ENCODE measurements at regions not wholly inside any gene's neighbourhood (a gene's known extent, or its start where the extent isn't known, plus 50 kb on each side); places are given as distances from the start of the nearest gene placed in this dataset.
A peak's percentile ranks its signal among the peaks of the same experiment; 100 is the strongest.

DNA sequence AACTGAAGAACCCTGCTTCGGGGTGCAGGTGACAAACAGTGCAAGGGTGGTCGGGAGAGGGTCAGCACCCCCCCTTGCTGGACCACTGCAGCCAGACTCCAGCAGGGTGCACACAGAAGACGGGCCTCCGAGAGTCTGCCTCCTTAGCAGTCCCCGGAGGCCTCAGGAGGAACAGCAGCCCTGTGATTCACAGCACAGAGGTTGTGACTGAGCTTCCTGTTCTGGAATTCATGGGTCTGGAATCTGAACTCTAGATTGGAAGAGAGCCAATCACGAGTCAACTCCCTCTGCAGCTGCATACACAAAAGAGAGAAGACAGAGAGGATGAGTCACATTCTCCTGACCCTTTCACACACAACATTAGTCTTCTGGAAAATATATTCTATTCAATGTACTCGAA, 249.0 kb upstream of the OPRM1 start:
- H3K27me3 ChIP-seq (ENCODE audit: control insufficient read depth in 1 of 2, insufficient read depth in 2 of 2, low read length in 2 of 2): no peaks in the 10 kb centered on the region
- no peak overlapping the region for H2AFZ ChIP-seq (ENCODE audit: low read length)
- intact Hi-C loops (cut with micrococcal nuclease; ENCODE audit: unreplicated experiment): no loop called here
- no peak overlapping the region for H3K9ac ChIP-seq (ENCODE audit: insufficient read depth, low read depth, low read length)
- ChIA-PET POLR2A (no interaction called here), CTCF (ENCODE audit: low intra/inter-chr PET ratio, low total read pairs) (no interaction called here)
- in situ Hi-C loops (cut with HindIII; ENCODE audit: extremely low pct_ligation_motif_present, low pct_unique_long_range_greater_than_20kb): no loop called here
- BruUV-seq (replicated peaks): no TSS peak
- H4K20me1 ChIP-seq (ENCODE audit: insufficient read depth, low read length): no peaks in the 10 kb centered on the region
- no peak overlapping the region for H3K4me3 ChIP-seq (replicated peaks in 1 of 3; ENCODE audit: insufficient read depth in 1 of 3, low read depth in 2 of 3, low read length in 3 of 3)
- no peak overlapping the region for H3K27ac ChIP-seq (ENCODE audit: extremely low read length, insufficient read depth, low read length)
- ATAC-seq (peak; percentile 80), FAIRE-seq (no peak), DNase-seq (ENCODE audit: low spot score) (peak; percentile 49)
- H3K4me2 ChIP-seq (ENCODE audit: low read depth, low read length): no peak overlapping the region
- peaks cover 7% of the 10 kb centered on the region for H3K4me1 ChIP-seq (ENCODE audit: insufficient read depth, low read length)
- no peaks in the 10 kb centered on the region for H3K79me2 ChIP-seq (ENCODE audit: insufficient read depth, low read length)
- H3K9me3 ChIP-seq (ENCODE audit: low read length): no peaks in the 10 kb centered on the region
- no peaks in the 10 kb centered on the region for H3K36me3 ChIP-seq (replicated peaks in 1 of 2; ENCODE audit: control insufficient read depth in 1 of 2, insufficient read depth in 2 of 2, low read length in 2 of 2)
- TF ChIP-seq ZSCAN31 (CRISPR knock-in tag; IDR thresholded peaks at IDR 0.05; ENCODE audit: low read depth) (no peak), NR2F2 (IDR thresholded peaks at IDR 0.05; ENCODE audit: borderline replicate concordance, low read depth) (no peak), FOSL2 (CRISPR knock-in tag; IDR thresholded peaks at IDR 0.05) (peak; percentile 65), BHLHE40 (IDR thresholded peaks at IDR 0.05; ENCODE audit: low read length) (peak; percentile 51; the same call in 1 of the 2 replicates)
- TF ChIP-seq, protein P1, sequence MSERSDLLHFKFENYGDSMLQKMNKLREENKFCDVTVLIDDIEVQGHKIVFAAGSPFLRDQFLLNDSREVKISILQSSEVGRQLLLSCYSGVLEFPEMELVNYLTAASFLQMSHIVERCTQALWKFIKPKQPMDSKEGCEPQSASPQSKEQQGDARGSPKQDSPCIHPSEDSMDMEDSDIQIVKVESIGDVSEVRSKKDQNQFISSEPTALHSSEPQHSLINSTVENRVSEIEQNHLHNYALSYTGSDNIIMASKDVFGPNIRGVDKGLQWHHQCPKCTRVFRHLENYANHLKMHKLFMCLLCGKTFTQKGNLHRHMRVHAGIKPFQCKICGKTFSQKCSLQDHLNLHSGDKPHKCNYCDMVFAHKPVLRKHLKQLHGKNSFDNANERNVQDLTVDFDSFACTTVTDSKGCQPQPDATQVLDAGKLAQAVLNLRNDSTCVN (CRISPR knock-in tag; IDR thresholded peaks at IDR 0.05; ENCODE audit: borderline replicate concordance): peak; percentile 100
- 32% methylated on average over 7 of the region's 7 CpGs for WGBS (ENCODE audit: low lambda C conversion rate)

- in situ Hi-C loops (cut with HindIII; ENCODE audit: extremely low pct_ligation_motif_present, low pct_unique_long_range_greater_than_20kb): no loop called here
- DNase-seq (ENCODE audit: low spot score) (peak; percentile 31), ATAC-seq (peak; percentile 87), FAIRE-seq (no peak)
- Histone ChIP-seq H2AFZ (ENCODE audit: low read length) (no peak overlapping the region), H3K79me2 (ENCODE audit: insufficient read depth, low read length) (no peaks in the 10 kb centered on the region), H3K9ac (ENCODE audit: insufficient read depth, low read depth, low read length) (no peak overlapping the region), H3K27ac (ENCODE audit: extremely low read length, insufficient read depth, low read length) (no peak overlapping the region), H3K9me3 (ENCODE audit: low read length) (no peaks in the 10 kb centered on the region), H3K4me3 (replicated peaks in 1 of 3; ENCODE audit: insufficient read depth in 1 of 3, low read depth in 2 of 3, low read length in 3 of 3) (no peak overlapping the region), H3K36me3 (replicated peaks in 1 of 2; ENCODE audit: control insufficient read depth in 1 of 2, insufficient read depth in 2 of 2, low read length in 2 of 2) (no peaks in the 10 kb centered on the region), H4K20me1 (ENCODE audit: insufficient read depth, low read length) (no peaks in the 10 kb centered on the region), H3K27me3 (ENCODE audit: control insufficient read depth in 1 of 2, insufficient read depth in 2 of 2, low read length in 2 of 2) (no peaks in the 10 kb centered on the region), H3K4me1 (ENCODE audit: insufficient read depth, low read length) (peaks cover 7% of the 10 kb centered on the region), H3K4me2 (ENCODE audit: low read depth, low read length) (no peak overlapping the region)
- ChIA-PET CTCF (ENCODE audit: low intra/inter-chr PET ratio, low total read pairs) (no interaction called here), POLR2A (no interaction called here)
- intact Hi-C loops (cut with micrococcal nuclease; ENCODE audit: unreplicated experiment): loop anchor here (5.0 kb wide), 1 partner anchor 160 kb away; no protein-coding TSS in a partner anchor
- WGBS (ENCODE audit: low lambda C conversion rate): 0% methylated on average over 1 of the region's 1 CpG
- BruUV-seq (replicated peaks): no TSS peak
- TF ChIP-seq HIVEP1 (CRISPR knock-in tag; IDR thresholded peaks at IDR 0.05) (no peak), RFXANK (CRISPR knock-in tag; IDR thresholded peaks at IDR 0.05) (no peak), ZMYM2 (CRISPR knock-in tag; IDR thresholded peaks at IDR 0.05) (no peak), MAFF (IDR thresholded peaks at IDR 0.05; ENCODE audit: low read depth, low read length) (no peak), NPAS2 (CRISPR knock-in tag; IDR thresholded peaks at IDR 0.05; ENCODE audit: borderline replicate concordance) (no peak), ETV6 (CRISPR knock-in tag; conservative IDR thresholded peaks at IDR 0.05) (no peak), ZNF382 (CRISPR knock-in tag; IDR thresholded peaks at IDR 0.05; ENCODE audit: borderline replicate concordance) (no peak), ZNF180 (CRISPR knock-in tag; IDR thresholded peaks at IDR 0.05; ENCODE audit: borderline replicate concordance, low read depth) (no peak), ZNF224 (CRISPR knock-in tag; IDR thresholded peaks at IDR 0.05) (no peak), ZNF704 (CRISPR knock-in tag; IDR thresholded peaks at IDR 0.05; ENCODE audit: borderline replicate concordance) (no peak), ZNF644 (CRISPR knock-in tag; IDR thresholded peaks at IDR 0.05; ENCODE audit: low read depth) (0 out of 2 replicates have a peak, but pooled peaks have one; percentile 30), AKAP8 (CRISPR knock-in tag; IDR thresholded peaks at IDR 0.05) (no peak), FOSL2 (CRISPR knock-in tag; IDR thresholded peaks at IDR 0.05) (no peak), ZNF564 (CRISPR knock-in tag; IDR thresholded peaks at IDR 0.05) (no peak), ZNF839 (CRISPR knock-in tag; IDR thresholded peaks at IDR 0.05; ENCODE audit: borderline replicate concordance) (no peak), HNF4A (CRISPR knock-in tag; IDR thresholded peaks at IDR 0.05) (peak; percentile 64), ZNF136 (CRISPR knock-in tag; IDR thresholded peaks at IDR 0.05; ENCODE audit: low read depth) (no peak)
Measured at GRCh38 chr6:153787341-153787606, 251.8 kb upstream of the OPRM1 start.
